SK-N-MC (cell line): ENCODE measurements at regions not wholly inside any gene's neighbourhood (a gene's known extent, or its start where the extent isn't known, plus 50 kb on each side); places are given as distances from the start of the nearest gene placed in this dataset.

Experiments used
- EZH2 ChIP-seq: fragments of 200-600 bp; sonication (generic); IDR thresholded peaks from one replicate; pipeline ENCODE4 v1.6.1; 2017; ENCODE audit warnings: antibody characterized with exemption
- POLR2AphosphoS5 ChIP-seq: IDR thresholded peaks from 2 replicates; pipeline ENCODE4 v1.6.1; 2012; ENCODE audit warnings: mild to moderate bottlenecking, low read depth, low read length, borderline replicate concordance

- TF ChIP-seq POLR2AphosphoS5 (no peak), EZH2 (no peak)
Measured at GRCh38 chr21:28508126-28508525, 484.6 kb downstream of the LTN1 start.
